Activated T-cell treated with anti-CD3 and anti-CD28 coated beads, Interleukin-2, amount 50 U/mL, for 4 hours (primary cell): ENCODE measurements at regions not wholly inside any gene's neighbourhood (a gene's known extent, or its start where the extent isn't known, plus 50 kb on each side); places are given as distances from the start of the nearest gene placed in this dataset.

ENCODE experiments used
- ATAC-seq, 2 donors: fragments of 200-7000 bp; cut with Tn5 transposase; one replicate each; pipeline ENCODE4 v1.10.0; 2021
- DNase-seq: peaks from one replicate; pipeline ENCODE4 v3.0.0-alpha.2; 2020
- H3K27me3 Mint-ChIP-seq: one replicate; pipeline ENCODE4 v1.8.0; 2021; ENCODE audit warnings: low read depth, mixed read lengths
- H3K36me3 Mint-ChIP-seq: one replicate; pipeline ENCODE4 v1.8.0; 2022; ENCODE audit warnings: mixed read lengths; ENCODE audit not compliant: insufficient read depth
- H3K4me1 Mint-ChIP-seq: one replicate; pipeline ENCODE4 v1.8.0; 2021; ENCODE audit warnings: low read depth, mixed read lengths
- H3K4me3 Mint-ChIP-seq: one replicate; pipeline ENCODE4 v1.8.0; 2021; ENCODE audit warnings: mild to moderate bottlenecking, moderate library complexity, mixed read lengths
- H3K9me3 Mint-ChIP-seq: one replicate; pipeline ENCODE4 v1.8.0; 2021; ENCODE audit warnings: mixed read lengths

DNA sequence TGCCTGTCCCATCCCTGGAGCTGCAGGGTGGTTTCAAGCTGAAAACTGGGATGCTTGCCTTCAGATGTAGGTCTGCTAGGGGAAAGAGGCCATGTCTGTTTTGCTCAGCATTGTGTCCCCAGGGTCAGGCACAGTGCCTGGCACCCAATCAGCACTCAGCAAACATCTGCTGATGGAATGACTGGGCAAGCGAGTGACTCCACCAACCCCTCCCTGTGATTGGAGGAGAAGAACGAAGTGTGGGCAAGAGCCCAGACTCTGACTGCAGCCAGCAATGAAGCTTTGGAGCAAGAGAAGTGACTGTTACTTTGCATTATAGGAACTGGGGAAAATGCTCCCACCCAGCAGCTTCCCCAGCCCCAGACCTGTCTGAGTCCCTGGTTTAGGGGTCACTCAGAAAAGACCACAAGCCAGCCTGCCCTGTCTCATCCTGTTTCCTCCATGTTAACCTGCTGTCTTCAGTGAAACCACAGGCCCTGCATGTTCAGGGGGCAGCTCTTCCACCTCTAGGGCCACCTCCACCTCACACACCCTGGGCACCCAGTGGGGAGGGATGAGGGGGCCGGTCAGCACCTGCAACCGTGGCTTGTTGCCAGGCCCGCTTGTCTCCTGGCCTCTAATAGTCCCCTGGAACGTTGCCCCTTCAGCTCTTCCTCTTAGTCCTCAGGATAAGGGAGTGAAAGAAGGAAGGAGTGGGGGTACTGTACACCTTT, 147.4 kb downstream of the TRIM29 start:
- Mint-ChIP-seq H3K4me1 (no peaks in the 10 kb centered on the region), H3K36me3 (no peaks in the 10 kb centered on the region), H3K9me3 (no peaks in the 10 kb centered on the region), H3K4me3 (no peak overlapping the region), H3K27me3 (peaks cover 18% of the 10 kb centered on the region)
- ATAC-seq = no peak
- DNase-seq = no peak

GRCh38 chr11:119989159-119989821, 148.6 kb downstream of the TRIM29 start:
- ATAC-seq (no peak), DNase-seq (no peak)
- Mint-ChIP-seq H3K27me3 (peaks cover 20% of the 10 kb centered on the region), H3K9me3 (no peaks in the 10 kb centered on the region), H3K4me3 (no peak overlapping the region), H3K4me1 (no peaks in the 10 kb centered on the region), H3K36me3 (no peaks in the 10 kb centered on the region)

DNA sequence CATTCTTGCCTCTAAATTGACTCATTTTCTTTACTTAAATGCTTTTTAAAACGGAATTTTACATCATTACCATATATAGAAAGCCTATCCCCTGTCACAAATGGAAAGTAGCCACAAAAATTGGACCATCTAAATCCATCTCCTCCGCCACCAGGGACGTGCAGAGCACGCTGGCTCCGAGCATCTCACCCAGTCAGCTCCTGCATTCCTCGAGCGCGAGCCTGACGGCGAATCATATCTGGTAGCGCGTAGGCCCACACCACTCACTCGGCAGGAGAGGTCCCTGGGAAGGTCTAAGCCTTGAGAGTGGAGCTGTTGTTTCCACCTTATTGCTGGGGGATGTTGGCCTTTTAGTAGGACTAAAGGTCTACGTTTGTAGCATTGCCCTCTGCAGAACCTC, 152.4 kb downstream of the TRIM29 start:
- Mint-ChIP-seq H3K27me3 (peaks cover 16% of the 10 kb centered on the region), H3K4me1 (no peaks in the 10 kb centered on the region), H3K9me3 (no peaks in the 10 kb centered on the region), H3K4me3 (no peak overlapping the region), H3K36me3 (no peaks in the 10 kb centered on the region)
- no peak for DNase-seq
- no peak for ATAC-seq

DNA sequence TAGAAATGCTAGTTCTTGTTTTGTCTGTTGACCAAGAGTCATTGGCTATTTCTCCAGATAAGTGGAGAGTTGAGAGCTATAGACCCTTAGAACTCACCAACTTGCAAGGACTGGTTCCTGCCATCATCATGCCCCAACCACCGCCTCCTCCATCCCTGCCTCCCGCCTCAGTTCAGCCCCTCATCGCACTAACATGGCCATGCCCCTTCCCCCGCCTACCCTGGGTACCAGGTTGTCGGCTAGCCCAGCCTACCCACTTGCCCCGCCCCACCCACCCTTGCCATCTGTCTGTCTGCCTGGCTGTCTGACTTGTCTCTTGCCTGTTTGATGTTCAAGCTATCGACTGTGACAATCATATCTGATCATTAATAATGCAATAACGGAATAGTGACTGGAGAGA, 154.1 kb downstream of the TRIM29 start:
- no peak for ATAC-seq
- DNase-seq = no peak
- Mint-ChIP-seq H3K4me3 (no peak overlapping the region), H3K36me3 (no peaks in the 10 kb centered on the region), H3K9me3 (no peaks in the 10 kb centered on the region), H3K27me3 (peaks cover 8% of the 10 kb centered on the region), H3K4me1 (no peaks in the 10 kb centered on the region)

DNA sequence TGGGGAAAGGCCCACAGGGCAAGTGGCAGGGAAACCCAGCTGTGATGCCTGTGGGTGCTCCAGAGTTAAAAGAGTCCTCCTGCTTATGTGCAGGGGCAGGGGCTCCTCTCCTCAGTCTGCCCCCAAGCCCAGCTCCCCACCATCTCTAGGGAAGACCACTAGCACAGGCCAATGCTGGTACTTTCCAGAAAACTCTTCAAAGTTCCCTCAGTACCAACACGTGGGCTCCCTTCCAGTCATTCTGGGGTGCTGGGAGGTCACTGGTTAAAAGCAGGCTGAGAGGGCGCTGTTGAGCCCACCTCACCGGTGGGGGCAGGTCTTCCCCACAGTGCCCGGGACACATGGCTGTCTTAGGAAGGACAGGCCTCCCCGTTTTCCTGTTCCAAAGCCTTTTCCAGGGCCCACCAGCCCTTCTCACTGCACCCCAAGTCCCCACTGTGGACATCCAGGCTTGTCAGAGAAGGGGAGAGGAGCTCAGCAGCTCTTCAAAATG, 154.6 kb downstream of the TRIM29 start:
- Mint-ChIP-seq H3K27me3 (peaks cover 11% of the 10 kb centered on the region), H3K9me3 (no peaks in the 10 kb centered on the region), H3K4me1 (no peaks in the 10 kb centered on the region), H3K4me3 (no peak overlapping the region), H3K36me3 (no peaks in the 10 kb centered on the region)
- ATAC-seq (no peak), DNase-seq (no peak)

- no peak overlapping the region for H3K4me3 Mint-ChIP-seq
- no peak for ATAC-seq
- no peaks in the 10 kb centered on the region for H3K36me3 Mint-ChIP-seq
- peaks cover 9% of the 10 kb centered on the region for H3K27me3 Mint-ChIP-seq
- no peaks in the 10 kb centered on the region for H3K4me1 Mint-ChIP-seq
- no peak for DNase-seq
- H3K9me3 Mint-ChIP-seq = no peaks in the 10 kb centered on the region
These were observed 155.2 kb downstream of the TRIM29 start for GRCh38 chr11:119982517-119983239.

DNA sequence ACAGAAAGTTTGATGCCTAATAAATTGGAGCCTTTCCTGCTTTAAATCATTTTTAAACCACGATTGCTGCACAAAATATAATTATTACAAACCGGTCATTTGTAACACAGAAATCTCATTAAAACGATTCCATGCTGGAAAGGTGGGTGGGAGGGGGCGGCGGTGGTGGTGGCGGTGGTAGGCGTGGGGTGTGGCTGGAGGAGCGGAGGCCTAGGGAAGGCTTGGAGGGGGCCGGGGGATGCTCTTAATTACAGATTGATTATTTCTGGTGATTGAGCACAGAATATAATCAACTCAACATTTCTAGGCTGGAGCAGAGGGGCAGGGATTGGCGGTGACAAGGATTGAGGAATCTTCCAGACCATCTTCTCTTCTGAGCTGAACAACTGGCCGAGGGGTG, 157.5 kb downstream of the TRIM29 start:
- Mint-ChIP-seq H3K27me3 (peaks cover 14% of the 10 kb centered on the region), H3K4me1 (no peaks in the 10 kb centered on the region), H3K9me3 (no peaks in the 10 kb centered on the region), H3K4me3 (no peak overlapping the region), H3K36me3 (no peaks in the 10 kb centered on the region)
- ATAC-seq = no peak
- no peak for DNase-seq

- Mint-ChIP-seq H3K9me3 (no peaks in the 10 kb centered on the region), H3K27me3 (peaks cover 13% of the 10 kb centered on the region), H3K4me1 (no peaks in the 10 kb centered on the region), H3K36me3 (no peaks in the 10 kb centered on the region), H3K4me3 (no peak overlapping the region)
- DNase-seq = no peak
- no peak for ATAC-seq
These were observed 158.2 kb downstream of the TRIM29 start for GRCh38 chr11:119979701-119980100.

DNA sequence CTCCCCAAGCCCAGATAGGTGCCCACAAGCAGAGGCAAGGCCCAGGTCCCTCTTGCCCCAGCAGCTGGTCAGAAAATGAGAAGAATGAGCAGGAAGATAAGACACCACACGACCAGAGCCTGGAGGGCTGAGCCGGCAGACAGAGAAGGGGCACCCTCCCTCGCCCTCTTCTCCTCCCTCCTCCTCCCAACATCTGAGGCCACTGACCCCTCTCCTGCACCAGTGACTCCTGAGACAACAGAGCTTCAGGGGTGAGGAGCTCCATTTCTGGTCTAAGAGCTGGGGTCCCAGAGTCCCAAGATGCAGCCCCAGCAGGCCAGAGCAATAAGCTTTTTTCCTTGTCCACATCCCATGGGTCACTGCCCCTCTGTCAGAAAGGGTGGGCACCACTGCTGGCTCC, 159.2 kb downstream of the TRIM29 start:
- no peaks in the 10 kb centered on the region for H3K4me1 Mint-ChIP-seq
- no peak for ATAC-seq
- no peaks in the 10 kb centered on the region for H3K36me3 Mint-ChIP-seq
- no peak overlapping the region for H3K4me3 Mint-ChIP-seq
- no peak for DNase-seq
- H3K9me3 Mint-ChIP-seq = no peaks in the 10 kb centered on the region
- peaks cover 13% of the 10 kb centered on the region for H3K27me3 Mint-ChIP-seq

GRCh38 chr11:119977881-119978280, 160.0 kb downstream of the TRIM29 start:
- Mint-ChIP-seq H3K27me3 (peaks cover 13% of the 10 kb centered on the region), H3K36me3 (no peaks in the 10 kb centered on the region), H3K9me3 (no peaks in the 10 kb centered on the region), H3K4me1 (no peaks in the 10 kb centered on the region), H3K4me3 (no peak overlapping the region)
- ATAC-seq (no peak), DNase-seq (no peak)

DNA sequence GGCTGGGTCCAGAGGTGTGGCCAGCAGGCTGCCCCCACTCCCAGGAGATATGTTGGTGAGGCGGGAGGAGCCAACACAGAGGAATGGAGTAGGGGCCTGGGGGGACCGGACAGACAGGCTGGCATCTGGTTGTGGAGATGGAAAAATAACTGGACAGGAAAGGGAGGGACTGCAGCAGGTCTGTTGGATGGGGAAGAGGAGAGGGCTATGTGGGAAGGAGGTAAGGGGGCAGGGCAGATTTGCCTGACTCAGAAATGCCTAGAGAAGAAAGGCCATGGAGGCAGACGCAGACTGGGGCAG, 160.4 kb downstream of the TRIM29 start:
- DNase-seq (no peak), ATAC-seq (no peak)
- H3K9me3 Mint-ChIP-seq = no peaks in the 10 kb centered on the region
- no peaks in the 10 kb centered on the region for H3K4me1 Mint-ChIP-seq
- no peak overlapping the region for H3K4me3 Mint-ChIP-seq
- peaks cover 13% of the 10 kb centered on the region for H3K27me3 Mint-ChIP-seq
- no peaks in the 10 kb centered on the region for H3K36me3 Mint-ChIP-seq

DNA sequence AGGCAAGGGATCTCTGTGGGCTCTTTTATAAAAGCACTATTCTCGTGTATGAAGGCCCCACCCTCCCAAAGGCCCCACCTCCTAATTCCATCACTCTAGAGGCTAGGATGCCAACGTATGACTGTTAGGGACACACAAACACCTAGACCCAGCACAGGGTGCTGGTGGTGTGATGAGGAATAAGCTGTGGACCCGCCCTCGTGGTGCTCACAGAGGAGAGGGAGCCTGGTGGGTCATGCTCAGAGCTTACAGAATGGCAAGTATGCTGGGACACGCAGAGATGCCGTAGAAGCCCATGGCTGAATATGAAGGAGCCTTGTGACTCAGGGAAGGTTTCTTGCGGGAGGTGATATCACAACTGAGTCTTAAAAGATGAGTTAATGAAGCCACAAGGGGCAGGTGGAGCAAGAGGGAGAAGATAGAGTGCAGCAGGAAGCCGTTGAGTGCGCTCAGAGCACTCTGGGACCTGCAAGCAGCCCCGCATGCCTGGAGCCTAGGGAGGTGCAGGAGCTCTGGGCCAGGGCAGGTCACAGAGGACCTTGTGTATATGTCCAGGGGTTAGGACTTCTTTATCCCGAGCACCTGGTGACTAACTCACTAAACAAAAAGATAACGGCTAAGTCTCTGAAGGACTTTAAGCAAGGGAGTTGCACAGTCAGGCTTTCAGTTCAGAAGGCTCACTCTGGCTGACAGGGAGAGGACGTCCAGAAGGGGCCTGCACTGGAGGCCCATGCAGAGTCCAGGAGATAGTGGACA, 160.9 kb downstream of the TRIM29 start:
- H3K4me1 Mint-ChIP-seq = no peaks in the 10 kb centered on the region
- H3K36me3 Mint-ChIP-seq = no peaks in the 10 kb centered on the region
- H3K9me3 Mint-ChIP-seq = no peaks in the 10 kb centered on the region
- no peak overlapping the region for H3K4me3 Mint-ChIP-seq
- H3K27me3 Mint-ChIP-seq = peaks cover 10% of the 10 kb centered on the region
- no peak for DNase-seq
- ATAC-seq = no peak

DNA sequence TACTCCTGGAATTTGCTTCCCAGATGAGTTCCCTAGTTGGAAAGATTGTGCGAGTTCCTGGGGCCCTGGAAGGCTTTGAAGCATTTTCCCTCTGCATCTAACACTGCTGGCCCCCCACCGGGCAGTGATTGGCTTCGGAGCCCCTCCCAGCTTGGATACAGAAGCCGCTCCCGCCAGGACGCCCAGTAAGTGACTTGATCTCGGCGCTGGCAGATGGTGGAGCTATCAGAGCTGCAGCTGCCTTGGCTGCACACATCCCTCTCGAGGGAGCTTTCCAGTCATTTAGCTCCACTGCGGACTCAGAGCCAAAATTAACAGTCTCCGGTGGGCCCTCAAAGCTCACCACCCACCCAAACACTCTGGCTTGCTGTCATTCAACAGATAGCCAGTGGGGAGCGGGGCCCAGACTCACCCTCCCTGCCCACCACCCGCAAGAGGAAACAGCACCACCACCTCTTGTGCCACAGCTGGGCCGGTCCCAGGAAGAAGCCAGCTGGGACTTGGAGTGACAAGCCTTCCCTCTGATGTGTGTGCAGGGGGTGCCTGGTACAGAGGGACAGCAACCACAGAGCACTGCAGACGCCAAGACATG, 162.3 kb downstream of the TRIM29 start:
- no peaks in the 10 kb centered on the region for H3K36me3 Mint-ChIP-seq
- peaks cover 10% of the 10 kb centered on the region for H3K27me3 Mint-ChIP-seq
- no peaks in the 10 kb centered on the region for H3K9me3 Mint-ChIP-seq
- no peaks in the 10 kb centered on the region for H3K4me1 Mint-ChIP-seq
- no peak for ATAC-seq
- no peak overlapping the region for H3K4me3 Mint-ChIP-seq
- no peak for DNase-seq

DNA sequence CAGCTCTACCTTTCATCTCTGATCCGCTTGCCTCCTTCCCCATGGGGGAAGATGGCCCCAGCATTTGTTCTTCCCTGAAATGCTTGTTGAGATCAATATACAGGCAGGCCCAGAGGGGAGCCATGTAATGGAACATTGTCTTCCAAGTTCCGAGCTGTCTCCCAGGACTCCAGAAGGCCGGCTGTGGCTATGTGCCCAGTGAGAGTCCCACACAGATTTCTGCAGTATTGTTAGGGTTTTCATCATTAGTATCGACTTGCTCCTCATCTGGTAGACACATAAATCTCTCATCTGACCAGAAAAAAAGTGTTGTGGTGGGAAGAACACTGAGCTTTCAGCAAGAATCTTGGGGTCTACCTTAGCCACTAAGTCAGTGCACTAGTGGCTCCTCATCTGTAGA, 163.4 kb downstream of the TRIM29 start:
- Mint-ChIP-seq H3K27me3 (peaks cover 10% of the 10 kb centered on the region), H3K4me1 (no peaks in the 10 kb centered on the region), H3K9me3 (no peaks in the 10 kb centered on the region), H3K36me3 (no peaks in the 10 kb centered on the region), H3K4me3 (no peak overlapping the region)
- DNase-seq (no peak), ATAC-seq (no peak)
